ENCODE measurements at regions not wholly inside any gene's neighbourhood (a gene's known extent, or its start where the extent isn't known, plus 50 kb on each side); places are given as distances from the start of the nearest gene placed in this dataset.
A peak's percentile ranks its signal among the peaks of the same experiment; 100 is the strongest.

DNA sequence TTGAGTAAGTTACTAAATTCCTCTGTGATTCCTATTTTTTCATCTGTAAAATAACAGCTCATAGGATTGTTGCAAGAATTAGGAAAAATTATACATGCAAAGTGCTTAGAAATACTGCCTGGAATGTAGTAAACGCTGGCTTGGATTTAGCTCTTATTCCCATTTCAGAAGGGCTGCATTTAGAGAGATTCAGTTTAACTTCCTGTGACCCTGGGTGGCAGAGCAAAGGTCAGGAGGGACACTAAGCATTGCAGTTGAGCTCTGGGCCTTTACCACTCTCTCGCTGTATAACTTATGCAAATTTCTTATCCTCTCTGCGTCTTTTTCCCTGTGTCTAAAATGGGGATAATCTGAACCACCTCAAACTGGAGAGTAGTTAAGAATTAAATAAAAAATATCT, 241.0 kb upstream of the POU3F1 start:
- DNase-seq (ENCODE audit: low spot score), result no peak
- H3K4me1 Mint-ChIP-seq, result peaks cover 59% of the 10 kb centered on the region

DNA sequence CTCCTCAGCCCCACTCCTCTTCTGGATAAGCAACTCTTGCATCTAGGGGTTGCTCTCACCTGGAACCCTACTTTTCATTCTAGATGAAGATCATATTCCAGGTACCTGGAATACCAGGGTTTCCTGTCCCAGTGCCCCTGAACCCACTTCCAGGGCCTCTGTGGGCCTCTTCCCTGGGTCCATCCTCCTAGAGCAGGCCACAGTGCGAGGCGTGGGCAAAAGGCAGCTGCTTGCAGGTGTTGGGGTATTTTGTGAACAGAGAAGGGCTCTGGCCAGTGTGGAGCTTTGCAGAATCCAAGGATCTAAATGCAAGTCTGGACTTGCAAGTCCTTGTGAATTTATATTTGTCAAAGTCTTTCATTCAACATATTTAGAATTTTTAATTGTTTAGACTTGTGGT, 240.4 kb upstream of the POU3F1 start:
- Mint-ChIP-seq H3K27ac (no peak overlapping the region), H3K4me3 (no peak overlapping the region), H3K9me3 (peaks cover 3% of the 10 kb centered on the region), H3K27me3 (ENCODE audit: insufficient read depth, low read depth) (peaks cover 2% of the 10 kb centered on the region), H3K36me3 (no peaks in the 10 kb centered on the region), H3K4me1 (peaks cover 56% of the 10 kb centered on the region)
- Histone ChIP-seq H3K4me2 (peak overlapping the region; percentile 4), H4K20me1 (ENCODE audit: low read depth) (no peaks in the 10 kb centered on the region), H3K79me2 (ENCODE audit: low read depth) (no peaks in the 10 kb centered on the region), H3K4me1 (peaks cover 61% of the 10 kb centered on the region), H3K4me3 (no peak overlapping the region), H3K27ac (peak overlapping the region; percentile 97), H3K27me3 (no peaks in the 10 kb centered on the region), H3F3A (ENCODE audit: low read depth) (peaks cover 43% of the 10 kb centered on the region), H3K9ac (no peak overlapping the region), H2AFZ (replicated peaks) (no peak overlapping the region), H3K36me3 (no peaks in the 10 kb centered on the region), H3K9me3 (ENCODE audit: low read depth) (no peaks in the 10 kb centered on the region)
- no peak for DNase-seq (ENCODE audit: low spot score)
- TF ChIP-seq EZH2 (IDR thresholded peaks at IDR 0.05) (no peak), EZH2phosphoT487 (IDR thresholded peaks at IDR 0.05) (no peak)
- TF ChIP-seq, protein P1, sequence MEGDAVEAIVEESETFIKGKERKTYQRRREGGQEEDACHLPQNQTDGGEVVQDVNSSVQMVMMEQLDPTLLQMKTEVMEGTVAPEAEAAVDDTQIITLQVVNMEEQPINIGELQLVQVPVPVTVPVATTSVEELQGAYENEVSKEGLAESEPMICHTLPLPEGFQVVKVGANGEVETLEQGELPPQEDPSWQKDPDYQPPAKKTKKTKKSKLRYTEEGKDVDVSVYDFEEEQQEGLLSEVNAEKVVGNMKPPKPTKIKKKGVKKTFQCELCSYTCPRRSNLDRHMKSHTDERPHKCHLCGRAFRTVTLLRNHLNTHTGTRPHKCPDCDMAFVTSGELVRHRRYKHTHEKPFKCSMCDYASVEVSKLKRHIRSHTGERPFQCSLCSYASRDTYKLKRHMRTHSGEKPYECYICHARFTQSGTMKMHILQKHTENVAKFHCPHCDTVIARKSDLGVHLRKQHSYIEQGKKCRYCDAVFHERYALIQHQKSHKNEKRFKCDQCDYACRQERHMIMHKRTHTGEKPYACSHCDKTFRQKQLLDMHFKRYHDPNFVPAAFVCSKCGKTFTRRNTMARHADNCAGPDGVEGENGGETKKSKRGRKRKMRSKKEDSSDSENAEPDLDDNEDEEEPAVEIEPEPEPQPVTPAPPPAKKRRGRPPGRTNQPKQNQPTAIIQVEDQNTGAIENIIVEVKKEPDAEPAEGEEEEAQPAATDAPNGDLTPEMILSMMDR (IDR thresholded peaks at IDR 0.05), result no peak

More for the DNA sequence above, 241.0 kb upstream of the POU3F1 start:
- peak overlapping the region; percentile 51 for H3K27ac Mint-ChIP-seq
- no peaks in the 10 kb centered on the region for H3K36me3 Mint-ChIP-seq
- H3K27ac ChIP-seq, result peak overlapping the region; percentile 97
- H3K9ac ChIP-seq, result no peak overlapping the region
- H3K4me3 Mint-ChIP-seq, result no peak overlapping the region
- no peaks in the 10 kb centered on the region for H4K20me1 ChIP-seq (ENCODE audit: low read depth)
- peaks cover 43% of the 10 kb centered on the region for H3F3A ChIP-seq (ENCODE audit: low read depth)
- H3K79me2 ChIP-seq (ENCODE audit: low read depth), result no peaks in the 10 kb centered on the region
- peaks cover 4% of the 10 kb centered on the region for H3K27me3 Mint-ChIP-seq (ENCODE audit: insufficient read depth, low read depth)
- H3K4me2 ChIP-seq, result no peak overlapping the region
- peaks cover 3% of the 10 kb centered on the region for H3K9me3 Mint-ChIP-seq
- no peak for TF ChIP-seq EZH2 (IDR thresholded peaks at IDR 0.05)
- TF ChIP-seq, protein P1 (IDR thresholded peaks at IDR 0.05), result no peak
- no peak for TF ChIP-seq EZH2phosphoT487 (IDR thresholded peaks at IDR 0.05)
- H3K4me3 ChIP-seq, result no peak overlapping the region
- no peak overlapping the region for H2AFZ ChIP-seq (replicated peaks)
- H3K4me1 ChIP-seq, result peaks cover 66% of the 10 kb centered on the region
- H3K36me3 ChIP-seq, result no peaks in the 10 kb centered on the region
- H3K9me3 ChIP-seq (ENCODE audit: low read depth), result no peaks in the 10 kb centered on the region
- H3K27me3 ChIP-seq, result no peaks in the 10 kb centered on the region

- Histone ChIP-seq H3F3A (ENCODE audit: low read depth) (peaks cover 43% of the 10 kb centered on the region), H3K4me1 (peaks cover 50% of the 10 kb centered on the region), H3K27ac (peak overlapping the region; percentile 97), H2AFZ (replicated peaks) (no peak overlapping the region), H3K79me2 (ENCODE audit: low read depth) (no peaks in the 10 kb centered on the region), H4K20me1 (ENCODE audit: low read depth) (no peaks in the 10 kb centered on the region), H3K4me2 (peak overlapping the region; percentile 70), H3K27me3 (no peaks in the 10 kb centered on the region), H3K9me3 (ENCODE audit: low read depth) (no peaks in the 10 kb centered on the region), H3K9ac (no peak overlapping the region), H3K4me3 (no peak overlapping the region), H3K36me3 (no peaks in the 10 kb centered on the region)
- Mint-ChIP-seq H3K4me1 (peaks cover 45% of the 10 kb centered on the region), H3K4me3 (no peak overlapping the region), H3K27ac (peak overlapping the region; percentile 72), H3K9me3 (peaks cover 3% of the 10 kb centered on the region), H3K27me3 (ENCODE audit: insufficient read depth, low read depth) (peaks cover 2% of the 10 kb centered on the region), H3K36me3 (no peaks in the 10 kb centered on the region)
- TF ChIP-seq EZH2phosphoT487 (IDR thresholded peaks at IDR 0.05), result peak; percentile 43
- TF ChIP-seq, protein P1 (IDR thresholded peaks at IDR 0.05), result no peak
- DNase-seq (ENCODE audit: low spot score), result peak; percentile 95
These were observed 239.4 kb upstream of the POU3F1 start for GRCh38 chr1:38285807-38286530.
